GM21367 (cell line): ENCODE measurements at regions not wholly inside any gene's neighbourhood (a gene's known extent, or its start where the extent isn't known, plus 50 kb on each side); places are given as distances from the start of the nearest gene placed in this dataset.

Experiments
- ATAC-seq: cut with Tn5 transposase; IDR thresholded peaks from one replicate; pipeline ENCODE4 v1.9.1; 2021; ENCODE audit not compliant: unreplicated experiment

DNA sequence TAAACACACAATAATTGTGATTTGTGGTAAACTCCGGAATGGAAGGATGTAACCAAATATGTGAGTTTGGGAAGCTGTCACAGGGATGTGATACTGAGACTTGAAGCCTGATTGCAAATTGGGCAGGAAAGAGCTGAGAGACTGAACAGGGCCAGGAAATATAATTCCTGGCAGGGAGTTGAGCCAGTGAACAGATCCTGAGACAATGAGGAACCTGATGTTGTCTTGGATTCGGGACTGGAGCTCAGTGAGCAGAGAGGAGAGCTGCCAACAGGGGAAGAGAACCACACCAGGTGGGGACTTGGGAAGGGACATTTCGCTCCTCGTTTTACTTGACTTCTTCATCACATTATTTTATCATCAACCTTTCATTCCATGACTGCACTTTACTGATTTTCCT lies 386.0 kb downstream of the TLL1 start:
- no peak for ATAC-seq

DNA sequence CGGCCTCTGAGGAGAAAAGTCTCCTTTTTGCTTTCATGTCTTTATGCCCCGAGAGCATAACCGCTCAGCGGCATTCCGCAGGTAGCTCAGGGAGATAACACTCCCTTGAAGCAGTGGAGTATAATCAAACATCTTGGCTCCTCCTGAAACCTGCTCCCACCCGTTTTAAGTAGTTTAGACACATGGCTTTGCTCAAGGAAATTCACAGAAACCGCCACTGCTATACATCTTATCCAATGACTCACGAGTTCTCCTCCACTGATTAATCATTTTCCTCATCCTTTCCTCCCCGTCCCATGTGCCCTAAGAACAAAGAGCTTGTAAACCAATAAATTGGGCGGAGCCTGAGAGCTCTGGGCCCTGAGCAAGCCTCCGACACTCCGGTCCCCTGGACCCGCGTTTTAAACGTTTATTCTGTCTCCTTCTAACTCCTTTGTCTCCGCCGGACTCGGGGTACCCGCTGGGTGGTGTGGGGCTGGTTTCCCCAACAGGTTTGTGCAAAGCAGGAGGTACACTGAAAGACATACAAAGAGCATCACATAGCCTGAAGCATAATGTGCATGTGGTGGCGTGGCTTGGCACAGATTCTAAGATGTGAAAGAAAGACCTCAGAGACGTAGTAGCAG lies 401.2 kb downstream of the TLL1 start:
- no peak for ATAC-seq

DNA sequence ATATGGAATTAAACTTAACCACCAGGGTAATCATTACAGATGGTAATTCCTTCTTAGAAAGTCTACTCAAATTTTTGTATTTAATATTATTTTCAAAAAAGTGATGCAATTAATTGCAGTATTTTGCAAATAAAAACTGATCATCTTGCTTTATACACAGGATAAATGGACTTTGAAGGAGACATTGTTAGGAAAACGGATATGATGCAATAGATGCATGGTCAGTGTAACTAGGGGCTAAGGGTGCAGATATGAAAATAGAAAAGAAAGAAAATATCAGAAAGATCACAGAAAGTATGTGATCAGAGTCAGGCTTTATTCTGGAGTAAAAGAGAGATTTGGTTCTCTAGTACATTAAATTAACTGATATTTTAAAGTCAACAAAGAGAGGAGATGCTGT lies 401.7 kb downstream of the TLL1 start:
- no peak for ATAC-seq

DNA sequence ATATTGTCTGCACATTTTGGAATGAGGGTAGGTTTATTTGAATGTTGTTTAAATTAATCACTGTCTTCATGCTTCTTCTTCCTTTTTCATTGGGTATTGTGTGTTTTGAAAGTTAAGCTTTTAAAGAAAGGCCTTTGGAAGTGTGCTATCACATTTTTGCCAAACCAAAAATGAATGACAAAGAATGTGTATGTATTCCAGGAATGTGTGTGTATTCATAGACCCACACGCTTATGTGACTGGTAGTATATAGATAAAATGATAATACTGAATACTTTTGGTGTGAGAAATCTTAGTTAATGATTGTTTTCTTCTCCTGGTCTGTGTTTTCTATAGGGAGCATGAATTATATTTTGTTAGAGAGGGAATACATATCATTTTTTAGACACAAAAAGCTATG lies 404.4 kb downstream of the TLL1 start:
- no peak for ATAC-seq

DNA sequence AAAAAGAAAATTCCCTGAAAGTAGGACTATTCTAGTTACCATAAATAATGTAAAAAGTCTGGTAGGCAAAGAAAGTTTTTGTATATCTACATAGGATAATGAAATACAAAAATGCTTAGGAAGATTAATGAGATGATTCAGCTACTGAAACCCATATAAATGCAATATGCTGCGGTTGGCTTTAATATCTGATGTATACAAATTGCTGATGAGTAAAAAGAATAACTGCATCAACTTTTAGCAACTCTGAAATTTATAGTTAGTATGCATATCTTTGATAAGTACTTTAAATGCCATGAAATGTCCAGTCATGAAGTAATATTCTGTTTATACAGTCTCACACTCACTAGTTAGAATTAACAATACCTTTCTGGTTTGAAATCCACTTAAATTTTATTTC lies 404.8 kb downstream of the TLL1 start:
- no peak for ATAC-seq

DNA sequence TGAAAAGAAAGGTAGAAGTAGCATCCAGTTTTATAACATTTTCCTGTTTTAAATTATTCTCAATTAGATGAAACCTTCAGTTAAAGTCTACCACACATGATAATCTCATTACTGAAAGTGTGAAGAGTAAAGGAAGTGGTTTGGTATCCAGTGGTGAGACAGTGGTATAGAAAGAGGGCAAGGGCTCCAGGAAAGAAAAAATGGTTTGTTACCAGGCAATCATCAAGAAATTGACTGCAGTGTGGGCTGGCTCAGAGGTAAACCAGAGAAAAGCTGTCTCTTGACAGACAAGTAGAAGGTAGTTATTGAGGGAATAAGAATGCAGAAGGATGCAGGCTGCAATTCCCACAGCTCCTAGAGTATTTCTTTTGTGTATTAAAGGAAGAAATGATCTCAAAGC lies 406.2 kb downstream of the TLL1 start:
- no peak for ATAC-seq

DNA sequence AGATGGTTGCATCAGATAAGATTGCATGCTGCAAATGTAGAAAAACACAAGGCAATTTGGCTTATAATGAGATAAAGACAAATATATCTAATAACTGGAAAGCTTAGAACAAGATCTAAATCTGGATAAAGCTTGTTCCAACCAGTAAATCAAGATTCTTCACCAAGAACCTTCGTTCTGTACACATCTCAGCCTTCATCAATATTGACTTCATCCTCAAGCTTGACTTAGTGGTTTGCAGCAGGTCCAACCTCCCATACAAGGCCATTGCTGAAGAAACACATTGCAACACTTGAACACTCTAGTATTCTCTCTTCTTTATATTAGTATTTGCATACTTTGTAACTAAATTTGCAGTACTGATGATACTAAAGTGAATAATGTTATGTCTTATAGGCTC lies 407.6 kb downstream of the TLL1 start:
- no peak for ATAC-seq

DNA sequence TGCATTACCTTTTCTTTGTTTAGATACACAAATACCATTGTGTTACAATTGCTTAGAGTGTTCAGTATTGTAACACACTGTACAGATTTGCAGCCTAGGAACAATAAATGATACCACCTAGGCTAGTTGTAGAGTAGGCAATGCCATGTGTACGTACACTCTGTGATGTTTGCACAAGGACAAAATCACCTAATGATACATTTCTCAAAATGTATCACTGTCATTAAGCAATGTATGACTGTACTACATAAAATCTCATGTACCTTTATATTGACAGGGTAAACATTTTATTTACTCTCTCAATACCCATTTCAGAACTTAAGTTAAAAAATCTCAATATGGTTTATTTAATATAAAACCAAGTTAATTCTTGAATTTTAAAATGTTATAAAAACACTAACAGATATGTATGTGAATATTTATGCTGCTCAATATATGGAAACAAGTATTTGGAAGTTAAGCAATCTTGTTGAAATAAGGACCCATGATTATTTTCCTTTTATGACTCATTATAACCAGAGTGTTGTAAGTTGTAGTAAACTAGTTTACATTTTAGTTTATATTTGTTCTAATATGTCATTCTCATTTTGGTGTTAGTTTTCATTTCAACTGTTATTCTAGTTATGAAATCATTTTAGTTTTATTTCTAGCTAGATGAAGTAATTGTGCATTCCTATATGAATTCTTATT lies 409.2 kb downstream of the TLL1 start:
- no peak for ATAC-seq

DNA sequence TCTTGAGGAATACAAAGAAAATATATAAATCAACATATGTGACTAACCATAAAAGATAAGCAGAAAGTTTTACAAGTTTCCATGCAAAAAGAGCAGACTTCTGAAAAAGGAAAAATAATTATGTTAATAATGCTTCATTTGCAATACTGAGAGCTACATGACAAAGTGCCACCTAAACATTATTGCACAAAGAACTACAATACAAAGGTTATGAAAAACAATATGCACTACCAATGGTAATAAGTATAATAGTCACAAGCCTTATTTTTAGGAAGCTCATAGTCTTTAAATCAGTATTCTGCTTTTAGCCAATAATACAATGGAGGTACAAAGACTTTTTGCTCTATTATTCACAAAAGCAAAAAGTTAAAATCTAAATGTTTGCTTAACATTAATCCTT lies 411.2 kb downstream of the TLL1 start:
- no peak for ATAC-seq

DNA sequence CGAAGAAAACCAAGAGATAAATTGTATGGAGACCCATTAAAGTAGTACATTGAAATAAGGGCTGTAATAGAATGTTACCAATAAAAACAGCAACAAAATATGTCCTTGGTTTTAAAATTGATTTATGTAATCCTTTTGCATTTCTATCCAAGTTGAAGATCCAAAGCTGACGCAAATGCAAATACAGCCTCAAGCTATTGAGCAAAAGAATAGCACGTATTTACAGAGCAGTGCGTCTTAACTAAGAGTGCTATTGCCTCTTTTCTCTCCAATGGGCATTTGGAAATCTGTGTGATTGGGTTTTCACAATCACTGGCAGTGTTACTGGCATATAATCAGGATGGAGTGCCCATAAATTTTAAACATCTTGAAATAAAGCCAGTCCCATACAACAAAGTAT lies 417.4 kb downstream of the TLL1 start:
- ATAC-seq, result no peak

DNA sequence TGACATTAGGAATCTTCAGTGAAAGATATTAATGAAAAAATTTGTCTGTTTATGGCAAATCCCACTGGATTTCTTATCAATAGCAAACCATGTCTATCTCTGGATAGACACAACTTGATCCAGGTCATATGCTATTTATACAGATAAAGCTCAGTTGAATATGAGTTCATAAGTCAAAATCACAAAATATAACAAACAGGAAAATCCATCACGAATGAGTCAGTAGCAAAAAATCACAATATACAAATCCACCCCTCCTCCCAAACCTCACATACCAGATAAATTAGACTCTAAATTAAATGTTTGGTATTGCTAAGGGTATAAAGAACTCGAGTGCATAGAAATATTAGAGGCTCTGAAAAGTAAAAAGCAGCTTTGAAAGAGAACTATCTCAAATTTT lies 420.5 kb downstream of the TLL1 start:
- no peak for ATAC-seq

DNA sequence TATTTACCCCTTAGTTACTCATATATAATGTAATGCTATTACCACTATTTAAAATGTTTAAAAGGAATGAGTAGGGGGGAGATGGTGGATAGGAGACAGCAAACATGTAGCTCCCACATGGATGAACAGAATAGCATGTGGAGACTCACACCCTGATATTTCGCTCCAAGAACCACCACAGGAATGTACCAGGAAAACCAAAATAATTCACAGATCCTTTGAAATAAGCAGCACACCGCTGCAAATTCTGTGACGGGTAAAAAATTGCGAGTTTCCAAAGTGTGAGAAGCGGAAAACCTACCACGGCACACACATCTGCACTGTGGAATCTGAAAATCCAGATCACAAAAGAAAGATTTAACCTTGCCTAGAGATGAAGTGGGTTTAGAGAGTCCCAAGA lies 428.2 kb downstream of the TLL1 start:
- ATAC-seq, result no peak

DNA sequence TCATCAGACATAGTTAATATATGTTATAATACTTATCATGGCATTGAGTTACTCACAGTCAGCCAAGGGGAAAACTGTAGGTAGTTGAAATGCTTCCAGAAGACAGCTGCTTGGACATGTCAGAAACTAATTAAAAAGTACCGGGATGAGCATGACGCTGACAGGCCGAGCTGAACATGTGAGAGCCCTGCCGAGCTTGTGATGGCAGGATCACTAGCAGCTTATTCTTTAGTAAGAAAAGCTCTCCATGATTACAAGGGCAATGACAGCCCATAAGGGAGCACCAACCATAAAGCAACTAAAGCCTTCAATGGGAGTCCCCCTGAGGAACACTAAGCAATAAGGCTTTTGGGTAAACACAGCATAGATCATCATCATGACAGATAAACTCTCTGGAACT lies 435.6 kb downstream of the TLL1 start:
- no peak for ATAC-seq

DNA sequence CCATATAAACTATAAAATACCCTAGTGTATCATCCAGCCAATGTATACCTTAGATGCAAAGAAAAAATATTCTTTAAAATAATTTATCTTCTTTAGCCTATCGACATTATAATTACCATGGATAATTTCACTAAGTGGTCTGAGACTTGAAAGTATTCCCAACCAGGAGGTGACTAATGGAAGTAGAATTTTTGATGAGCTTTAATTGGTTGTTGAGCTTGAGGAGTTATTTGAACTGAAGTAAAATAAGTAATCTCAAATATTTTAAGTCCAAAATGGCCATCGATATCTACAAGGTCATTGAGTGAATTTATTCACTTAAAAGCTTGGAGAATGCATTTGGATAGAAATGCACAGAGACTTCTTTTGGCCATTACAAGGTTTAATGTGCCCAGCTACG lies 436.2 kb downstream of the TLL1 start:
- ATAC-seq, result no peak

DNA sequence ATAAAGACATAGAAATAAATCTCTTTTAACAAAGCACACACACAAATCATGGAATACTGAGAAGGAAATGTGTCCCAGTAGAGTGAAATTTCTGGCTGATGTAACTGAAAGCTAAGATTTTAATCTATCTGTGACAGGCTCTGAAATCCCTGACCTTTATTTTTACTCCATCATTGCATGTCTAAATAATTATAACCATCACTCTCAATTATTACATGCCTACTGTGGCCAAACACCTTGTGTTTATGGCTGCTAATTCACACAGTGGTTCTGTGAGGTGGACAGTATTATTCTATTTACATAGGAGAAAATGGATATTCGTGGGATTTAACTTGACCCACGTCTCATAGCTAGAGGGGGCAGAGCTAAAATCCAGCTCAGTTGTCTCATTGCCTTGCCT lies 438.1 kb downstream of the TLL1 start:
- no peak for ATAC-seq

DNA sequence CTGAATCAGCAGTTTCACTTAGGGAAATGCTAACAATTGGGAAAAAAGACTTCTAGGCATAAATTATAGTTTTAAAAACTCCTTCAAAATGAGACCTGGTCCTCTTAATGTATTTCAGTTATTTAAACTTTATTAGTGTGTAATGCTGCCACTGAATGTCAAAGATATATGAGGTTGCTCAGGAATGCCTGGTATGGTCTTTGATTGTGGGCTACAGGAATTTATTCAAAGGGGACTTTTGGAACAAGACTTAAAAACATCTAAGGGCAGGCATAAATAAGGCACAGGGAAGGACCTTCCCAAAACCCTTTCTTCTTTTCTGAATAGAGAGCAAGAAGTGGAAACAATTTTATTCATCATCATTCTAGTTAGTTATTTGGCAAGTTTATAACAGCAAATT lies 439.1 kb downstream of the TLL1 start:
- no peak for ATAC-seq

DNA sequence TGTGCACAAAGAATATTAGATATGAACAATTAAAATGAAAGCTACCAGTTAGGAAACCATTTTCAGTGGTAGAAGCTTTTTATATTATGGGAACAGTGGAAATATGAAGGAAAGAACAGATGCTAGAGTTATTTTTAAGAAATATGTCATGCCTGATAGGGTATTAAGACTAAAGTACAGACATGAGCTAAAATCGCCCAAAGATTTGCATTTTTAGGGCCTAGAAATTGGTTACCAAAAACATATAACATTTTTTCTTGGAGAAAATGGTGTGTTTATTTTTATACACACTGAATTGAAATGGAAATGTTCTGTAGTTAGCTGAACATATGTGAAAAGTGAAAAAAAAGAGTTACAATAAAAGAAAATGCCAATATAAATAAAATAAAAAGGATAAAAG lies 441.9 kb downstream of the TLL1 start:
- no peak for ATAC-seq

DNA sequence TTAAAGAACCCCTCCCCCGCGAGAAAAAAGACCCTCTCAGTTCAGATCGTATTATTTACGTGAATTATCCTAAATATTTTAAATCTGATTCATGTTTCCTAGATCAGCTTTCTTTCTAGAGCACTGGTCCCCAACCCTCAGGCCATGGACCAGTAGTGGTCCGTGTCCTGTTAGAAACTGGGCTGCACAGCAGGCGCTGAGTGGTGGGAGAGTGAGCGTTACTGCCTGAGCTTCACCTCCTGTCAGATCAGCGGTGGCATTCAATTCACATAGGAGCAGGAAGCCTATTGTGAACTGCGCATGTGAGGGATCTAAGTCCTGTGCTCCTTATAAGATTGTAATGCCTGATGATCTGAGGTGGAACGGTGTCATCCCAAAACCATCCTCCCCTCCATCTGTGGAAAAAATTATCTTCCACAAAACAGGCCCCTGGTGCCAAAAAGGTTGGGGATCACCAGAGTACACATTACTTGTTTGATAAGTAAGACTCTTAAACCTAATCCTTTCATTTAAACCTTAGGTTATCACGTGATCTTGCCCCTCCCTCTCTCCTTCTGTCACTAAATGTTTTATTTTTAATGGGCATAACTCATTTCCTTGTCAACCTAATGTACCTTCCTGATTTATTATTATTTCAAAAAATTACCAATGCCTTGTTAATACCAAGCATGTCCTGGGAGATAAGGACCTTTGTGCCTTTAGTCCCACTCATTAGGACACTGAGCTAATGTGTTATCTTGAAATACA lies 442.9 kb downstream of the TLL1 start:
- ATAC-seq, result no peak

DNA sequence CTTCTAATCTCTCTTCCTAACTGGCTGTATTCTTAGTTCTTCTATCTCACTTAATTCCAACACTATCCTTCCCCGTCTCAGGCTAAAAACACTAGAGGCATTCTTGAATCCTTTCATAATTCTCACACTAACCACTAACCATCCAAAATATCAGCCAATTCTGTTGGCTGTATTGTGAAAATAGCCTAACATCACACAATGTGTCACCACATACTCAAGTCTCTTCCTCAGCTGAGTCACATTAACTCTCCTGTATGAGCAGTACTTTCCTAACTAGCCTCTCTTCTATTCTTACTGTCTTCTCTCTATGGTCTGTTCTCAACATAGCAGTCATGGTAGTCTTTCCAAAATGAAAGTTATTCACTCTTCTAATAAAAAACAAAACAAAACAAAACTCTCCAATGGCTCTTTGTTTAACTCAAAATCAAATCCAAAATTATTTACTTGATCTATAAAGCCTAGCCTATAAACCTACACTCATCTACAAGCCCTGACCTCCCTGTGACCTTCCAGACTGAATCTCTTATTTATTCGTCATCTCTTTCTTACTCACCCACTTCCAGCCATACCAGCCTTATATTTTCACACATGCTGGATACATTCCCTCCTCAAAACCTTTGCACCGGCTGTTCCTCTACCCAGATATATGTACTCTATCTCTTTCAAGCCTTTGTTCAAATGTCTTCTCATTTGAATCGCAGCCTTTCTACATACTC lies 445.9 kb downstream of the TLL1 start:
- ATAC-seq, result no peak

DNA sequence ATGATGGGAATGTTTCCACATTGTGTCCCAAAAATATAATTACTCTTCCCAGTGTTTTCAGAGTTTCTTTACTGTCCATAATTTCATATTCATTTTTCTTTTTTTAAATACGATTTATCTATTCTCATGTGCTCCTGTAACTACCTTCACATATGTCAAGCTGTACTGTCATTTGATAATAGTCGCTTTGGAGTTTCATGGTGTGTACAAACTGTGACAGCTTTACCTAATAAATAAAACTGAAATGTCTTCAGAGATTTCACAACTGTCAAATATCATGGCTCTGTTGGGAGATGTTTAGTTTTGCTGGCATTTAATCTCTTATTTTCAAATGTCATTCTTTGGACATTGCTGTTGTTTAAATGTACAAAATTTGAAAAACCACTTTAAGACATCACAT lies 450.2 kb downstream of the TLL1 start:
- ATAC-seq, result no peak

DNA sequence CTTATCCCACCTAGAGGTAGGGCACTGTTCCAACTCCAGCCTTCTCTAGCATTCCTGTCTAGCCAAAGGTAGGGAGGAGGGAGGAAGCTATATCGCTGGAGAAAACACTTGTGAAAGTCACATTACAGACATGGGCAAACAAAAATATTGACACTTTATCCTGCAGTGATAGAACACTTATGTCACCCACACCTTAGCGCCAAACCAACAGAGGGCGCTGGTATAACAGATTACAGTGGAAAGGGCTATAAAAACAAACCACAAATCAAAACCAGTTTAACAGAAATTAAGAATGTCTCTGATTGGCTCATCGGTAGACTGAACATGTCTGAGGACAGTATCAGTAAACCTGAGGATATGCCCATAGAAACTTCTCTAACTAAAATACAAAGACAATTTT lies 451.3 kb downstream of the TLL1 start:
- no peak for ATAC-seq
